GM19455 (cell line): ENCODE measurements at regions not wholly inside any gene's neighbourhood (a gene's known extent, or its start where the extent isn't known, plus 50 kb on each side); places are given as distances from the start of the nearest gene placed in this dataset.
"Not testable (repeated sequence)": the region's sequence is repeated elsewhere in the genome, so short reads cannot be mapped to it uniquely, and the experiment has no call there.

Experiments used
- ATAC-seq: cut with Tn5 transposase; IDR thresholded peaks from one replicate; pipeline ENCODE4 v1.9.1; 2021; ENCODE audit not compliant: unreplicated experiment

DNA sequence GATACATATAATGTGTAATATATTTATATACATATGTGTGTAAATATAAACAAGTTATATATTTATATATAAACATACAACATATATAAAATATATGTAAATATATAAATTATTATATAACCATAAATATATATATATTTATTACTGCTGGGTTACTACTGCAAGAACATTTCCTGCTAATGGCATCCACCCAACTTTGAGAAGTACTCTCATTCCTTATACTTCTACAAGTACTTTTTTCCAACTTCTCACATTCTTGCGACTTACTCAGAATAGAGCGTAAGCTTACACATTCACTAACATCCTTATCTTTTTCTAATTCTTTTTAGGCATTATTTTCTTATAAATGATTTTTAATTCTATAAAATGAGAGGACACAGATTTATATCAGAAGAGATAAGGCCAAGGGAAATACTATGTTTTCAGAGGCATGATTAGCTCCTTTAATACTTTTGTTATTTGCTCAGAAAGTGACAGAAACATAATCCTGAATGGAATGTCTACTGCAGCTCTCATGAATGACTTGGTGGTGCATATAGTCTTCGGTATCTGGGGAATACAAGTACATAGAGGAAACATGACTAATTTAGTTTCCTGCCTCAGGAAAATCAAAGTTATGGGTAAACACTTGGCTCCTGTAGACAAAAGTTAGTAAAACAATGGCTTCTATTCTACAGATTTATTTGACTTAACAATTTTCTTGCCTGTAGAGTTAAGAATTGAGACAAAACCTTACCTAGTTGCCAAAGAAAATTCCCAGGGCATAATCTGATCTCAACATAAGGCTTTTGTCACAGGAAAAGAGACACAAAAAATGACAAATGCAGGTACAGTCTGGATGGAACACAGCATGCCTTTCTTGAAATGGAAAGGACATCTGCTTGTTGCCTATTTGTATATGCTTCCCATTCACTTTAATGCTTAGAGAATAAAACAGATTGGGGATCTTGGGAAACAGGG lies 453.9 kb downstream of the SQOR start:
- no peak for ATAC-seq

DNA sequence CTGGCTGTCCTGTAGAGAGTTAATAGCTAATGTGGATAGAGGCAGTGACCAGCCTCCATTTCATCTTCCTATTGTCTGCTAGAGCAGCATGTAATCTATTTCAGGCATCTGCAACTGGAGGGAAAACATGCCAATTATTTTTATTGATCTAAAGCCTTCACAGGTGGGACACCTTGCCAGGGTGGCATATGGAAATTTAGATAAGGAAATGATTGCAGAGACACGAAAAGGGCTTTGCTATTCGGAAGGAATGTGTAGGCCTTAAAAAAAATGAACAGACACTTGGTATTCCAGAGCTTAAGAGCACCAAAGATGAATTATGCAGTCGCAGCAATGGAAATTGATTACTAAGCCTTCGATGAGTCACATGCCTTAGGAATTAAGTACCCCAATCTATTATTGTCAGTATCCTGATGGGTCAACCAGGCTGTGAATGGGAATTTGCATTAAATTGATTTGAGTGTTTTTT lies 454.7 kb downstream of the SQOR start:
- no peak for ATAC-seq

DNA sequence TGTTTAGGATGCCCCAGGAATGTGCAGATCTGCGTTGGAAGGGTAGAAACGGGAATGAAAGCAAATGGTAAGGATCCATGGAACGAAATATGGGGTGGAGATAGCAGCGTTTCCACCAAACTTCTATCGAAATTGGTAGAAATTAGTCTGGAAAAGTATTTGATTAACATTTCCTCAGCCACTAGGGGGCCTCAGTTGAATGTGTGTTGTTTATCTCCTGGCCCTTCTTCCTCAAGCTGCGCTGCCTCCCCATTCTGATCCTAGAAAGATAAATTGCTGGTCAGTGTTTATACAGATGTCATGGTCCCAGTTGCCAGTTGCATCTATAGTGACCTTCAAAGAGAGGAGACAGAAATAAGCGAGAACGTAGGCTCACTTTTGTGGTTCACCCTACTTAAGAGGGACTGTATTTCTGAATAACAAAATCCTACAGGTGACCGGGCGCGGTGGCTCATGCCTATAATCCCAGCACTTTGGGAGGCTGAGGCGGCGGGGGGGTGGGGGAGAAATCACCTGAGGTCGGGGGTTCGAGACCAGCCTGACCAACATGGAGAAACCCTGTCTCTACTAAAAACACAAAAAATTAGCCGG lies 457.1 kb downstream of the SQOR start:
- no peak for ATAC-seq

DNA sequence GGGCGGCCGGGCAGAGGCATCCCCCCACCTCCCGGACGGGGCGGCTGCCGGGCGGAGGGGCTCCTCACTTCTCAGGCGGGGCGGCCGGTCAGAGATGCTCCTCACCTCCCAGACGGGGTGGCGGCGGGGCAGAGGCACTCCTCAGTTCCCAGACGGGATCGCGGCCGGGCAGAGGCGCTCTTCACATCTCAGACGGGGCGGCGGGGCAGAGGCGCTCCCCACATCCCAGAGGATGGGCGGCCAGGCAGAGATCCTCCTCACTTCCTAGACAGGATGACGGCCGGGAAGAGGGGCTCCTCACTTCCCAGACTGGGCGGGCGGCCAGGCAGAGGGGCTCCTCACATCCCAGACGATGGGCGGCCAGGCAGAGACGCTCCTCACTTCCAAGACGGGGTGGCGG lies 463.2 kb downstream of the SQOR start:
- not testable (repeated sequence) for ATAC-seq

DNA sequence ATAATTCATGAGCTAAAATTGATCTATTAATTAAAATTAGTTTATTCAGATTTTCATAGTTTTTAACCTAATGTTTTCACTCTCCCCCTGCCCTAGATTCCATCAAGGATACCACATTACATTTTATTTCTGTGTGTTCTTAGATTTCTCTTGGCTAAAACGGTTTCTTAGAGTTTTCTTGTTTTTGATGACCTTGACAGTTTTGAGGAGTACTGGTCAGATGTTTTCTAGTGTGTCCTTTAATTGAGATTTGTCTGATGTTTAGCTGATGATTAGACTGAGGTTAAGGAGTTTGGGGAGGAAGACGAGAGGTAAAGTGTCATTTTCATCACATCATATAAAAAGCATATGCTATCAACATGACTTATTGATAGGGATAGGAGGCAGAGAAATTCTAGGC lies 475.9 kb downstream of the SQOR start:
- ATAC-seq, result no peak

DNA sequence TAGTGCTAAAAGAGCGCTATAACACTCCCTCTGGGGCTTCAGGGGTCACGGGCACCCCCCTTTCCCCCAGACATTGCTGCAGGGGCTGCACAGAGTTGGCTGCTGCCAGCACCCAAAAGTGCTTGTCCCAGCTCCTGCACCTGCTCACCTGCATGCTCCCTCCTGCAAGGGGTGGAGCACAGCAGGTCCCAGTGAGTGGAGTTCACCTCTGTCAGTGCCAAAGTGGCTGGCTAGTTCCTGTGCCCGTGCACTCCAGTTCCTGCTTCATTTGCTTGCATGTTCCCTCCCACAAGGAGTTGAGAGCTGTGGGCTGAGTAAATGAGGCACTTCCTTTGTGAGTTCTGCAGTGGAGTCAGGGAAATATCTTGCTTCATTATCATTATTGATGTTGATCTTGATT lies 476.9 kb downstream of the SQOR start:
- no peak for ATAC-seq

DNA sequence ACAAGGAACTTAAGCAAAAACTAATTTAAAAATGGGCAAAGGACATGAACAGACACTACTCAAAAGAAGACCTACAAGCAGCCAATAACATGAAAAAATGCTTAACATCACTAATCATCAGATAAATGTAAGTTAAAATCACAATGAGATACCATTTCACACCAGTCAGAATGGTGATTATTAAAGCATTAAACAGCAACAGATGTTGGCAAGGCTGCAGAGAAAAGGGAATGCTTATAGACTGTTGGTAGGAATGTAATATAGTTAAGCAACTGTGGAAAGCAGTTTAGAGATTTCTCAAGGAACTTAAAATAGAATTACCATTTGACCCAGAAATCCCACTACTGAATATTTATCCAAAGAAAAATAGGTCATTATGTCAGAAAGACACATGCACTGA lies 482.2 kb downstream of the SQOR start:
- ATAC-seq, result no peak

DNA sequence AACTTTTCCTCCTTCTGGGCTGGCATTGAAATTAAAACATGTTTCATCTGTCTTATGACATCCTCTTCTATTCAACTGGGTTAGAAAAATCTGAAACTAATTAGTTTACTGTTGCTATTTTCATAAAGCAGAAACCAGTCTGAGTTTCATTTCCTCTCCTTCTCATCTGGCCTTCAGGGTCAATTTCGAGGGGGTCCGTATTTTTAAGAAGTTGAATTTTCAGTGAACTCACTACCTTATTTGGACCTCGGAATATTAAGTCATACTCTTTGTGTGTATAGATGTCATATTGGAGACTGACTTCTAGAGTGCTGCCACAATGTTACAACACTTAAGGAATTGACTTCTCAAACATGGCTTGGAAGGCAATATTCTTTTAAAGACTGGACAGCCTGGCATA lies 485.9 kb downstream of the SQOR start:
- no peak for ATAC-seq

DNA sequence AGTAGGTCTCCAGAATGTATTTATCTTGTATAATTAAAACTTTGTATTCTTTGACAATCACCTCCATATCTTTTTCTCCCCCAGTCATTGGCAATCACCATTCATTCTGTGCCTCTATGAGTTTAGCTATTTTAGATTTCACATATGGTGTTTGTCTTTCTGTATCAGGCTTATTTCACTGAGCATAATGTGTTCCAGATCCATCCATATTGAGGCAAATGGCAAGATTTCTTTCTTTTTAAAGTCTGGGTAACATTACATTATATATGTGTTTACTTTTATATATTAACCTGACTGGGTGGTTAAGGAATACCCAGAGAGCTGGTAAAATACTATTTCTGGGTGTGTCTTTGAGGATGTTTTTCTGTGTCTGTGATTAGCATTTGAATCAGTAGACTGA lies 486.6 kb downstream of the SQOR start:
- ATAC-seq, result no peak

DNA sequence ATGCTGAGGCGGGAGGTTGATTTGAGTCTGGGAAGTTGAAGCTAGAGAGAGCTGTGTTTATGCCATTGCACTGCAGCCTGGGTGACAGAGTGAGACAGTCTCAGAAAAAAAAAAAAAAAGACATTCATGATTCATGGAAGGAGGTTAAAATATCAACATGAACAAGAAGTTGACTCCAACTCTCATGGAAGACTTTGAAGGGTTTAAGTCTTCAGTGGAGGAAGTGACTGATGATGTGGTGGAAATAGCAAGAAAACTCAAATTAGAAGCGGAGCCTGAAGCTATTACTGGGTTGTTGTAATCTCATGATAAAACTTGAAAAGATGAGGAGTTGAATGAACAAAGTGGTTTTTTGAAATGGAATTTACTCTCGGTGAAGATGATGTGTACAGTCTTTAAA lies 491.8 kb downstream of the SQOR start:
- no peak for ATAC-seq

DNA sequence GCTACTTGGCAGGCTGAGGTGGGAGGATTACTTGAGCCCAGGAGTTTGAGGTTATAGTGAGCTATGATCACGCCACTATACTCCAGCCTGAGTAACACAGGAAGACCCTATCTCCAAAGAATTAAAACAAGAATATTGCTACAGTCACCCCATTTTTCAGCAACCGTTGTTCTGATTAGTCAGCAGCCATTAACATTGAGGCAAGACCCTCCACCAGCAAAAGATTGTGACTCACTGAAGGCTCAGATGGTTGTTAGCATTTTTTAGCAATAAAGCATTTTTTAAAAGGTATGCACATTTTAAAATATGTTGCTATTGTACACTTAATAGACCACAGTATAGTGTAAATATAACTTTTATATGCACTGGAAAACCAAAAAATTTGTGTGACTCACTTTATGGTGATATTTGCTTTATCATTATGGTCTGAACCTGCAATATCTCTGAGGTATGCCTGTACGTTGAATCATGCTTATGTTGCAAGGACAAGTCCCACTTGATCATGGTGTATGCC lies 492.6 kb downstream of the SQOR start:
- ATAC-seq, result no peak

DNA sequence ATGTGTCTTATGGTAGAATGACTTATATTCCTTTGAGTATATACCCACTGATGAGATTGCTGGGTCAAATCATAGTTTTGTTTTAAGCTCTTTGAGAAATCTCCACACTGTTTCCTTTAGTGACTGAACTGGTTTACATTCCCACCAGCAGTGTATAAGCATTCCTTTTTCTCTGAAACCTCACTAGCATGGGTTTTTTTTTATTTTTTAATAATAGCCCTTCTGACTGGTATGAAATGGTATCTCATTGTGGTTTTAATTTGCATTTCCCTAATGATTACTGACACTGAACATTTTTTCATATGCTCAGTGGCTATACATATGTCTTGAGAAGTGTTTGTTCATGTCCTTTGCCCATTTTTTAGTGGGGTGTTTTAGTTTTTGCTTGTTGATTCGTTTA lies 494.3 kb downstream of the SQOR start:
- no peak for ATAC-seq

DNA sequence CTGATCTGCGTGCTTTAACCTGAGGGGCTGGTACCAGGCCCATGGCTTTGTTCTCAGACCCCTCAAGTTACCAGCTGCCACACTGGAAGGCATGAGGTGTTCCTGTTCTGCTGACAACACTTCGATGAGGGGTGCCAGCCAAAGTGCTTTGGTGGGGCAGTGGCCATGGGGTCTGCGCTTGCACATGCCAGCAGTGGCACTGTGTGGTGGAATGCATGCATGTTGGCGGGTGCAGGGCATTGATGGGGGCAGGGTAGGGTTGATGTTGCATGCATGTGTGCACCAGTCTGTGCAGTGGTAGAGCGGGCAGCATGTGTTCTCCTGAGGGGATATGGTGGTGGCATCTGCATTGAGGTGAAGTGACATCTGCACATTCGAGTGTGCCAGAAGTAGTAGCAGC lies 497.0 kb downstream of the SQOR start:
- no peak for ATAC-seq

DNA sequence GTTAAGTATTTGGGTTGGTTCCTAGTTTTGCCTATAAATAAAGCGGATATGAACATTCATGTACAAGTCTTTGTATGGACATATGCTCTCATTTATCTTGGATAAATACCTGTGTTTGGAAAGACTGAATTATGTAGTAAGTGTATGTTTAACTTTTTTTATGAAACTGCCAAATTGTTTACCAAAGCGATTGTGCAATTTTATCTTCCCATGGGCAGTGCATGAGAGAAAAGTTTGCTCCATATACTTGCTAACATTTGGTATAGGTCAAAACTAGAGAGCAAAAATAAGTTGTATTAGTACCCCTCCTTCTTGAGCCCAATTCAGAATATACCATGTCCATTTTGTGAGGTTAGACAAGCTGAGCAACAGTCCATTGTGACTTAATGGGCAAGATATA lies 502.6 kb downstream of the SQOR start:
- ATAC-seq, result no peak

DNA sequence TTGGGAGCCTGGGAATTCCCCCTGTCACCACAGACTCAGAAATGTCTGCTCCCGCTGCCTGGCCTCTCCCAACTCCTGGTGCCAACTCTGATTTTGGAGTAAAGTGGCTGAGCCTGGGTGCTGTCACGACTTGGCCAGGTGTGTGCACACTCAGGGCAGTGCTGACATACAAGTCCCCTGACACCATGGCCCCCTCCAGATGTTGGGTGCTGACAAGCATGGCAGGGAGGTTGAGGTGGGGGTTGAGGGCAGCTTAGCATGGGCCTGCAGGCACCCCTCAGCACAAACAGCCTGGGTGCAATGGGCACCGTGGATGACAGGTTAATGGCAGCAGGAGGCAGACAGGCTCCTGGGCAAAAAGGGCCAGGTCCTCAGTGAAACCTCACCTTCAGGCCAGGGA lies 511.2 kb downstream of the SQOR start:
- ATAC-seq, result no peak

DNA sequence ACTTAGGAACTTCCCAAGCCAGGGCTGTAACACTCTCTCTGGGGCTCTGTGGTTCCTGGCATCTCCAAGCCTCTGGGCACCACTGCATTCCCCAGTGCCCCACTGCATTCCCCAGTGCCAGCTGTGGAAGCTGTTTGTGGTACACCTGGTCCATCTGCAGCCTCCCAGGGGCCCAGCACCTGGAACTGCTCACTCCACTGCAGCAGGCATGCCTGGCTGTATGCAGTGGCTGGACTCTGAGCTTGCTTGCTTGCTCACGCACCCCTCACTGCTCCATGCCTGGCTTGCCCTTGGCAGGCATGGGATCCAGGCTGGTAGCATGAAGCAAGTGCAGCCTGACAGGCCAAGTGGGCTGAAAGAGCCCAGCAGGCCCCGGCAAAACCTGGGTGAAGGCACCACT lies 512.1 kb downstream of the SQOR start:
- ATAC-seq, result no peak

DNA sequence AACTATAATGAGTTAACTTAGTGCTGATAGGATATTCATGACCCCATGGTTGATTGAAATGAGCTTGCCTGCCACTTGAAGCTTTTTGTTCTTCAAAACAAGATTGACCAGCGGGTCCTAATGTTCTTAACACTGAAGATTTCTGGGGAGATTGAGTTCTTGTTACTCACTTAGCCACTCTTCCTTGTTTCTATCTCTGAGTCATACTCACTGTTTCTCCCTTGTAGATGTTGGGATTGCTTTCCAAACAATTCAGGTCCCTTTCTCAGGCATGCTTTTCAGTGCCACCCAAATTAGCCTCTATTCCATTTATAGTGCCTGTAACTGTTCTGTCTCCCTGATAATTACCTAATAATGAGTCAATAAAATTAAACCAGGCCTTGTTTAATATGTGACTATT lies 517.0 kb downstream of the SQOR start:
- ATAC-seq, result no peak

DNA sequence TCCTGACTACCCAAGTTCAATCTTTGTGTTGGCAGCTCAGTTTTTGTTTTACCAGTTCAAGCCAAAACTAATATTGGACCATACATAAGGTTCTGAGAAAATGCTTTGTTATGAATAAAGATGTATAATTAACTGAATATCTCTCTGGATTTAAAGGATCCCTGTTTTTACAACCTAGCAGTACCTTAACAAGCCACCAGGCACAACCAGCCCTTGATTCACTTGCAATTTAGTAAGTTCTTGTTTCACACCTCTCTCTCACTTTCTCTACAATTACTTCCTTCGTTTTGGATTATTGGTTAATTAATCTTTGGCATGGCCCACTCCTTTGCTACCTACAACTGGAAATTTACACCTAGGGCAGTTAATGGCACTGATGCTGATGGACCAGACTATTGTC lies 531.9 kb downstream of the SQOR start:
- ATAC-seq, result no peak

DNA sequence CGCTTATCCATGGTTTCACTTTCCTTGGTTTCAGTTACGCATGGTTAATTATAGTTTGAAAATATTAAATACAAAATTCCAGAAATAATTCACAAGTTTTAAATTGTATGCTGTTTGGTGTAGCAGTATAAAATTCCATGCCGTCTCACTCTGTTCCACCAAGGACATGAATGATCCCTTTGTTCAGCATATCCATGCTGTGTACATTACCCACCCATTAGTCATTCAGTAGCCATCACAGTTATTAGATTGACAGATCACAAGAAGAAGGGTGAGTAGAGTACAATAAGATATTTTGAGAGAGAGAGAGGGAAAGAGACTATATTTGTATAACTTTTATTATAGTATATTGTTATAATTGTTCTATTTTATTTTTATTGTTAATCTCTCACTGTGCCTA lies 535.5 kb downstream of the SQOR start:
- ATAC-seq, result no peak

DNA sequence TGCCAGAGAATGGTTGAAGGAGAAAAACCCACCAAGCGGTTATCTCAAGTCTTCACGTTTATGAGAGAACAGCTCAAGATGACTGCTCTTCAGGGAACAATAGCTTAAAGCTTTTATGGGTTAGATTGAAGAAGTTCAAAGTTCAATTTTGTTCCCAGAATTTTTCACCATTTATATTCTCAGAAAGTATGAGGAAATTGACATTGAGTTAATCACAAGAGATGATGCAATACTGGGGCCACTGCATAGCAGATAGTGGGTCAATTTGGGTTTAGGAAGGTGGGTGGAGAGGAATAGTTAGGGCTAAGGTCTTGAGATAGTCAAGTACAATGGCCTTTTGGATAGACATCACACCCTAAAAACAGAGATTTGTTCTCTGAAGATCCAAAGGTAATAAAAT lies 539.3 kb downstream of the SQOR start:
- ATAC-seq, result no peak

DNA sequence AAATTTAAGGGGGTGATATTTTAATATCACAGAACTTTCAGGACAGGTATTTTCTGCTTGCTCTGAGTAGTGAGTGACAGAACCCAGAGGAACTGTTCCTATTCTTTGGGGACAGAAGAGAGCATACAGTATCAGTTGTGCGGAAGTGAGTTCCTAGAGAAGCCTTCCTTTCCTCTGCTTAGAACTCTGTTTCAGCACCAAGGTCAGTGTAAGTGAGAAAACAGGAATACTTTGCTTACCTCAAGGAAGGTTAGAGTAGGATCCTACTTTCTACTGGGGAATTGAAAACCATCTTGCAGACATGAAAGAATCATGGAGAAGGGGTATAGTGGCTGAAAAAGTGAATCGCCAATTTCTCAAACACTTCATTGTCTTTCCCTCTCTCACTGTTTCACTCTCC lies 542.4 kb downstream of the SQOR start:
- ATAC-seq, result no peak

DNA sequence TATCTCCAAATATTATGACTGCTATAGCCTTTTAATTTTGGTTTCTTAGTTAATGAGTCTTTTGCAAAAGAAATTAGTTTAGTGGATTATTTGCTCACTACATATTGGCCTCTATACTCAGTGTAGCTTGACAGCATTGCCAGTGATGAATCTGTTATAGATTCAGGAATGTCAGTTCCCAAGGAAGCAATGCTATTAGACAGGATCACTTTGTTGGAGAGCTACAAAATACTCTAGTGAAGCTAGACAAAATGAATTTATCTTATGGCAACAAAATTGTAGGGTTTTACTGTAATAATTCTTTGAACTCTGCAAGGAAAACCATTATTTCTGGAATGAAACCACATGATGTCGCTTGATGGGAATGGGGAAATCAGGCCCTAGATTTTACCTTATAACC lies 543.3 kb downstream of the SQOR start:
- no peak for ATAC-seq
